GM23248 (cell line): ENCODE measurements at regions not wholly inside any gene's neighbourhood (a gene's known extent, or its start where the extent isn't known, plus 50 kb on each side); places are given as distances from the start of the nearest gene placed in this dataset.

Source experiments
- DNase-seq: peaks from one replicate; pipeline ENCODE4 v3.0.0-alpha.2; 2015
- H2AFZ ChIP-seq: fragments of 200-600 bp; sonication (generic); 2 replicates; pipeline ENCODE4 v1.6.1; 2016; ENCODE audit warnings: antibody characterized with exemption
- H3F3A ChIP-seq: fragments of 200-600 bp; sonication (generic); 2 replicates; pipeline ENCODE4 v1.6.1; 2016; ENCODE audit warnings: mild to moderate bottlenecking, antibody characterized with exemption, mixed run types; ENCODE audit not compliant: insufficient read depth
- H3K27ac ChIP-seq: fragments of 200-600 bp; sonication (generic); 2 replicates; pipeline ENCODE4 v1.5.1; 2016; ENCODE audit warnings: mild to moderate bottlenecking
- H3K27me3 ChIP-seq: fragments of 200-600 bp; sonication (generic); replicated peaks from 2 replicates; pipeline ENCODE4 v1.6.1; 2016; ENCODE audit warnings: mild to moderate bottlenecking; ENCODE audit not compliant: insufficient read depth
- H3K36me3 ChIP-seq: fragments of 200-600 bp; sonication (generic); 2 replicates; pipeline ENCODE4 v1.6.1; 2016; ENCODE audit warnings: low read depth, mild to moderate bottlenecking
- H3K4me1 ChIP-seq: fragments of 200-600 bp; sonication (generic); 2 replicates; pipeline ENCODE4 v1.6.1; 2016; ENCODE audit warnings: mild to moderate bottlenecking; ENCODE audit not compliant: insufficient read depth
- H3K4me2 ChIP-seq: fragments of 200-600 bp; sonication (generic); one replicate; pipeline ENCODE4 v1.6.1; 2016; ENCODE audit warnings: mild to moderate bottlenecking; ENCODE audit not compliant: unreplicated experiment
- H3K4me3 ChIP-seq: fragments of 200-600 bp; sonication (generic); 2 replicates; pipeline ENCODE4 v1.5.1; 2016; ENCODE audit warnings: mild to moderate bottlenecking
- H3K79me2 ChIP-seq: fragments of 200-600 bp; sonication (generic); 2 replicates; pipeline ENCODE4 v1.6.1; 2016; ENCODE audit warnings: mild to moderate bottlenecking; ENCODE audit not compliant: insufficient read depth
- H3K9ac ChIP-seq: fragments of 200-600 bp; sonication (generic); 2 replicates; pipeline ENCODE4 v1.6.1; 2016; ENCODE audit warnings: mild to moderate bottlenecking
- H3K9me2 ChIP-seq: fragments of 200-600 bp; sonication (generic); 2 replicates; pipeline ENCODE4 v1.6.1; 2016; ENCODE audit warnings: mixed run types, mild to moderate bottlenecking, moderate library complexity; ENCODE audit not compliant: insufficient read depth
- H3K9me3 ChIP-seq: fragments of 200-600 bp; sonication (generic); one replicate; pipeline ENCODE4 v1.6.1; 2017; ENCODE audit warnings: low read depth
- H4K20me1 ChIP-seq: fragments of 200-600 bp; sonication (generic); 2 replicates; pipeline ENCODE4 v1.6.0; 2016; ENCODE audit not compliant: insufficient read depth
- EZH2 ChIP-seq: fragments of 200-600 bp; sonication (generic); IDR thresholded peaks from 2 replicates; pipeline ENCODE4 v1.6.1; 2018; ENCODE audit warnings: antibody characterized with exemption, mild to moderate bottlenecking; ENCODE audit not compliant: insufficient read depth, poor library complexity, severe bottlenecking
- EZH2phosphoT487 ChIP-seq: fragments of 200-600 bp; sonication (generic); IDR thresholded peaks from 2 replicates; pipeline ENCODE4 v1.6.1; 2018; ENCODE audit warnings: antibody characterized with exemption, moderate library complexity, mild to moderate bottlenecking, low read depth; ENCODE audit not compliant: insufficient read depth
- WGBS, 2 experiments: methylation state at CpG; one replicate each; pipeline ENCODE4 v1.1.6; 2015 to 2017; ENCODE audit warnings: low lambda C conversion rate in 2 of 2, low coverage in 1 of 2; ENCODE audit errors: missing lambda C conversion rate in 2 of 2; 5-methylcytosine and 5-hydroxymethylcytosine counted together
- in situ Hi-C: fragments of 300-500 bp; cut with MboI; formaldehyde crosslinking; loops from 2 replicates; pipeline ENCODE4 v1.15.0; 2020

DNA sequence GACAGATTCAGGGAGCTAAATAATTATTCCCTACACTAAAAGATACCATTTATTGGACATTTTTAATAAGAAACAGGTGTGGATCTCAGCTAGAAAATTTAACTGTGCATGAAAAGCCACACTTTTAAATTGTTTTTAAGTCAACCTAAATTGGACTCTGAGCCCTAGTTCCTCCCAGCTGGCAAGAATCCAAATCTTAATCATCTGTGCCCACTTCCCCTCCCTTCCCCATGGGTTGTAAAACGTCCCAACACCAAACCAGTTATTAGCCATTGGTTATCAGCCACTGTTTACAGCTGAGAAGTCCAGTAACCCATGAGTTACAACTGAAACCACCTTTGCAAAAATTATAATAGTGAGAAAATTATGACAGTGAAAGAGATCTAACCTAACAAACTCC is 125.6 kb upstream of the S100G start:
- Histone ChIP-seq H3K4me3 (no peak overlapping the region), H3K4me2 (no peak overlapping the region), H4K20me1 (no peaks in the 10 kb centered on the region), H3K36me3 (no peaks in the 10 kb centered on the region), H3K27ac (no peak overlapping the region), H3K9me3 (no peaks in the 10 kb centered on the region), H3K79me2 (no peaks in the 10 kb centered on the region), H2AFZ (no peak overlapping the region), H3F3A (no peaks in the 10 kb centered on the region), H3K9ac (no peak overlapping the region), H3K9me2 (no peaks in the 10 kb centered on the region), H3K4me1 (no peaks in the 10 kb centered on the region), H3K27me3 (no peaks in the 10 kb centered on the region)
- no peak for TF ChIP-seq EZH2phosphoT487
- TF ChIP-seq EZH2: no peak
- no peak for DNase-seq
- WGBS, 2 experiments: 25 to 31% methylated on average over 1 of the region's 1 CpG
- in situ Hi-C loops: no loop called here

DNA sequence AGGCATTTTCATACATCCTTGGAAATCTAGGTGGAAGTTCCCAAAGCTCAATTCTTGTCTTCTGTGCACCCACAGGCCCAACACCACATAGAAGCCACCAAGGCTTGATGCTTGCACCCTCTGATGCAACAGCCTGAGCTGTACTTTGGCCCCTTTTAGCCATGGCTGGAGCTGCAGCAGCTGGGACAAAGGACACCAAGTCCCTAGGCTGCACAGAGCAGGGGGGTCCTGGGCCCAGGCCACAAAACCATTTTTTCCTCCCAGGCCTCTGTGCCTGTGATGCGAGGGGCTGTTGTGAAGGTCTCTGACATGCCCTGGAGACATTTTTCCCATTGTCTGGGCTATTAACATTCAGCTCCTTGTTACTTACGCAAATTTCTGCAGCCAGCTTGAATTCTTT is 124.0 kb upstream of the S100G start:
- Histone ChIP-seq H3K36me3 (no peaks in the 10 kb centered on the region), H3K27ac (no peak overlapping the region), H2AFZ (no peak overlapping the region), H3K9me3 (no peaks in the 10 kb centered on the region), H3K9me2 (no peaks in the 10 kb centered on the region), H3K79me2 (no peaks in the 10 kb centered on the region), H3K4me2 (no peak overlapping the region), H3K27me3 (no peaks in the 10 kb centered on the region), H4K20me1 (no peaks in the 10 kb centered on the region), H3K9ac (no peak overlapping the region), H3K4me3 (no peak overlapping the region), H3K4me1 (no peaks in the 10 kb centered on the region), H3F3A (no peaks in the 10 kb centered on the region)
- 75 to 82% methylated on average over 1 of the region's 2 CpGs for WGBS, 2 experiments
- in situ Hi-C loops: no loop called here
- DNase-seq: no peak
- no peak for TF ChIP-seq EZH2phosphoT487
- no peak for TF ChIP-seq EZH2

GRCh38 chrX:16528620-16529019 is 121.3 kb upstream of the S100G start:
- no peak overlapping the region for H3K4me3 ChIP-seq
- H3K9me2 ChIP-seq: no peaks in the 10 kb centered on the region
- no peaks in the 10 kb centered on the region for H3K4me1 ChIP-seq
- H3K9ac ChIP-seq: no peak overlapping the region
- TF ChIP-seq EZH2: no peak
- H3K9me3 ChIP-seq: no peaks in the 10 kb centered on the region
- no peak overlapping the region for H3K4me2 ChIP-seq
- no peak overlapping the region for H3K27ac ChIP-seq
- WGBS, 2 experiments: 87 to 94% methylated on average over 3 of the region's 3 CpGs
- H2AFZ ChIP-seq: no peak overlapping the region
- no peaks in the 10 kb centered on the region for H3F3A ChIP-seq
- no peaks in the 10 kb centered on the region for H4K20me1 ChIP-seq
- in situ Hi-C loops: no loop called here
- no peaks in the 10 kb centered on the region for H3K79me2 ChIP-seq
- no peaks in the 10 kb centered on the region for H3K36me3 ChIP-seq
- DNase-seq: no peak
- no peaks in the 10 kb centered on the region for H3K27me3 ChIP-seq
